GM12878 (cell line): ENCODE measurements at regions not wholly inside any gene's neighbourhood (a gene's known extent, or its start where the extent isn't known, plus 50 kb on each side); places are given as distances from the start of the nearest gene placed in this dataset.

ENCODE experiments used
- CHD4 ChIP-seq: fragments of 200-600 bp; sonication (generic); IDR thresholded peaks from 2 replicates; pipeline ENCODE4 v1.6.1; 2016; ENCODE audit warnings: mild to moderate bottlenecking
- EGR1 ChIP-seq, 2 experiments: IDR thresholded peaks; 1 replicate in 1 of 2; 2 replicates in 1 of 2; pipeline ENCODE4 v1.6.1; 2011 to 2012; ENCODE audit warnings: low read depth in 2 of 2, low read length in 2 of 2, borderline replicate concordance in 1 of 2, mild to moderate bottlenecking in 1 of 2, moderate library complexity in 1 of 2
- HDAC2 ChIP-seq: fragments of 200-600 bp; sonication (generic); IDR thresholded peaks from 2 replicates; pipeline ENCODE4 v1.6.1; 2017
- HDGF ChIP-seq: fragments of 450-650 bp; IDR thresholded peaks from 2 replicates; pipeline ENCODE4 v1.6.1; 2016; ENCODE audit warnings: antibody characterized with exemption
- IKZF2 ChIP-seq, 2 experiments: fragments of 450-650 bp; IDR thresholded peaks; 2 replicates each; pipeline ENCODE4 v1.6.1; 2017; ENCODE audit warnings: mild to moderate bottlenecking in 2 of 2, moderate library complexity in 2 of 2
- KAT2A ChIP-seq: conservative IDR thresholded peaks from 2 replicates; pipeline ENCODE4 v1.6.1; 2011; ENCODE audit warnings: low read depth, low read length; ENCODE audit not compliant: control insufficient read depth
- PML ChIP-seq: IDR thresholded peaks from 2 replicates; pipeline ENCODE4 v1.6.1; 2012; ENCODE audit warnings: low read length, inconsistent platforms
- POLR2AphosphoS5 ChIP-seq: IDR thresholded peaks from 2 replicates; pipeline ENCODE4 v1.6.1; 2011; ENCODE audit warnings: mild to moderate bottlenecking, low read length, inconsistent platforms
- RAD51 ChIP-seq: fragments of 450-650 bp; IDR thresholded peaks from 2 replicates; pipeline ENCODE4 v1.6.1; 2016; ENCODE audit warnings: moderate library complexity, mild to moderate bottlenecking, inconsistent platforms
- SIX5 ChIP-seq: IDR thresholded peaks from 2 replicates; pipeline ENCODE4 v1.6.1; 2011; ENCODE audit warnings: mild to moderate bottlenecking, low read depth, low read length, moderate library complexity; ENCODE audit not compliant: severe bottlenecking
- TF ChIP-seq, protein P1 (sequence below): fragments of 450-650 bp; formaldehyde crosslinking; IDR thresholded peaks from 2 replicates; pipeline ENCODE4 v1.4.0; 2022; ENCODE audit warnings: mild to moderate bottlenecking, moderate library complexity
- TF ChIP-seq, protein P2 (sequence below): IDR thresholded peaks from 2 replicates; pipeline ENCODE4 v1.6.1; 2012; ENCODE audit warnings: low read length, inconsistent platforms
- TF ChIP-seq, protein P3 (sequence below): IDR thresholded peaks from 2 replicates; pipeline ENCODE4 v1.6.1; 2012; ENCODE audit warnings: low read depth, low read length, improper control_type of control experiment
- TF ChIP-seq, protein P4 (sequence below): fragments of 450-650 bp; IDR thresholded peaks from 2 replicates; pipeline ENCODE4 v1.6.1; 2017; ENCODE audit warnings: borderline replicate concordance
- TF ChIP-seq, protein P5 (sequence below): fragments of 450-650 bp; IDR thresholded peaks from 2 replicates; pipeline ENCODE4 v1.6.1; 2016; ENCODE audit warnings: mild to moderate bottlenecking, moderate library complexity, borderline replicate concordance
- TF ChIP-seq, protein P6 (sequence below): fragments of 450-650 bp; IDR thresholded peaks from 2 replicates; pipeline ENCODE4 v1.6.1; 2016; ENCODE audit warnings: mild to moderate bottlenecking

DNA sequence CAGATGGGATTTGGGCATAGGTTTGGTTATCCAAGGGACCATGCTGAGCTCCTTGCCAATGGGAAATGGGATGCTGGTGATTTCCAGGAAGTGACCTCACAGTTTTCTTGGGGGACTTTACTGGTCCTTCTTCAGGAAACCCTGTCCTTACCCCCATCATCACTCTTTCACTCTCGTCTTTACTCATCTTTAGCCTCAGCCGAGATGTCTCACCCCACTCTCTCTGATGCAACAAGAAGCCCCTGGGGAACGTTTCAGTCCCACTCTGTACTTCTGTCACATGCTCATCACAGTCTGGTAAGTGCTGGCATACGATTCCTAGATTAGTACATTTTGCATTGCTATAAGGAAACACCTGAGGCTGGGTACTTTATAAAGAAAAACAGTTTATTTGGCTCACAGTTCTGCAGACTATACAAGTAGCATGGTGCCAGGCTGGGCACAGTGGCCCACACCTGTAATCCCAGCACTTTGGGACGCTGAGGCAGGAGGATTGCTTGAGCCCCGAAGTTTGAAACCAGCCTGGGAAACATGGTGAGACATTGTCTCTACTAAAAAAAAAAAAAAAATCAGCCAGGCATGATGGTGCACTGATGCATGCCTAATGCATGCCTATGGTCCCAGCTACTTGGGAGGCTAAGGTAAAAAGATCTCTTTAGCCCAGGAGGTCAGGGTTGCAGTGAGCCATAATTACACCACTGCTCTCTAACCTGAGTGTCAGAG lies 63.5 kb upstream of the VKORC1L1 start (continued):
- TF ChIP-seq, protein P1, sequence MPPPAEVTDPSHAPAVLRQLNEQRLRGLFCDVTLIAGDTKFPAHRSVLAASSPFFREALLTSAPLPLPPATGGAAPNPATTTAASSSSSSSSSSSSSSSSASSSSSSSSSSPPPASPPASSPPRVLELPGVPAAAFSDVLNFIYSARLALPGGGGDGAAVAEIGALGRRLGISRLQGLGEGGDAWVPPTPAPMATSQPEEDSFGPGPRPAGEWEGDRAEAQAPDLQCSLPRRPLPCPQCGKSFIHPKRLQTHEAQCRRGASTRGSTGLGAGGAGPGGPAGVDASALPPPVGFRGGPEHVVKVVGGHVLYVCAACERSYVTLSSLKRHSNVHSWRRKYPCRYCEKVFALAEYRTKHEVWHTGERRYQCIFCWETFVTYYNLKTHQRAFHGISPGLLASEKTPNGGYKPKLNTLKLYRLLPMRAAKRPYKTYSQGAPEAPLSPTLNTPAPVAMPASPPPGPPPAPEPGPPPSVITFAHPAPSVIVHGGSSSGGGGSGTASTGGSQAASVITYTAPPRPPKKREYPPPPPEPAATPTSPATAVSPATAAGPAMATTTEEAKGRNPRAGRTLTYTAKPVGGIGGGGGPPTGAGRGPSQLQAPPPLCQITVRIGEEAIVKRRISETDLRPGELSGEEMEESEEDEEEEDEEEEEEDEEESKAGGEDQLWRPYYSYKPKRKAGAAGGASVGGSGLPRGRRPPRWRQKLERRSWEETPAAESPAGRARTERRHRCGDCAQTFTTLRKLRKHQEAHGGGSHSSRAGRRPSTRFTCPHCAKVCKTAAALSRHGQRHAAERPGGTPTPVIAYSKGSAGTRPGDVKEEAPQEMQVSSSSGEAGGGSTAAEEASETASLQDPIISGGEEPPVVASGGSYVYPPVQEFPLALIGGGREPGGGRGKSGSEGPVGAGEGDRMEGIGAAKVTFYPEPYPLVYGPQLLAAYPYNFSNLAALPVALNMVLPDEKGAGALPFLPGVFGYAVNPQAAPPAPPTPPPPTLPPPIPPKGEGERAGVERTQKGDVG (CRISPR knock-in tag): no peak
- TF ChIP-seq CHD4 (no peak), POLR2AphosphoS5 (no peak), HDGF (no peak), SIX5 (no peak), PML (0 out of 2 replicates have a peak, but pooled peaks have one; percentile 76), IKZF2 (IDR thresholded peaks at IDR 0.05) (peak; percentile 95 to 96), KAT2A (no peak), EGR1 (IDR thresholded peaks at IDR 0.05; ENCODE audit: borderline replicate concordance in 1 of 2, low read depth in 2 of 2, low read length in 2 of 2) (no peak), HDAC2 (no peak), RAD51 (peak; percentile 84)
- TF ChIP-seq, protein P2, sequence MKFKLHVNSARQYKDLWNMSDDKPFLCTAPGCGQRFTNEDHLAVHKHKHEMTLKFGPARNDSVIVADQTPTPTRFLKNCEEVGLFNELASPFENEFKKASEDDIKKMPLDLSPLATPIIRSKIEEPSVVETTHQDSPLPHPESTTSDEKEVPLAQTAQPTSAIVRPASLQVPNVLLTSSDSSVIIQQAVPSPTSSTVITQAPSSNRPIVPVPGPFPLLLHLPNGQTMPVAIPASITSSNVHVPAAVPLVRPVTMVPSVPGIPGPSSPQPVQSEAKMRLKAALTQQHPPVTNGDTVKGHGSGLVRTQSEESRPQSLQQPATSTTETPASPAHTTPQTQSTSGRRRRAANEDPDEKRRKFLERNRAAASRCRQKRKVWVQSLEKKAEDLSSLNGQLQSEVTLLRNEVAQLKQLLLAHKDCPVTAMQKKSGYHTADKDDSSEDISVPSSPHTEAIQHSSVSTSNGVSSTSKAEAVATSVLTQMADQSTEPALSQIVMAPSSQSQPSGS: peak; percentile 95
- TF ChIP-seq, protein P3, sequence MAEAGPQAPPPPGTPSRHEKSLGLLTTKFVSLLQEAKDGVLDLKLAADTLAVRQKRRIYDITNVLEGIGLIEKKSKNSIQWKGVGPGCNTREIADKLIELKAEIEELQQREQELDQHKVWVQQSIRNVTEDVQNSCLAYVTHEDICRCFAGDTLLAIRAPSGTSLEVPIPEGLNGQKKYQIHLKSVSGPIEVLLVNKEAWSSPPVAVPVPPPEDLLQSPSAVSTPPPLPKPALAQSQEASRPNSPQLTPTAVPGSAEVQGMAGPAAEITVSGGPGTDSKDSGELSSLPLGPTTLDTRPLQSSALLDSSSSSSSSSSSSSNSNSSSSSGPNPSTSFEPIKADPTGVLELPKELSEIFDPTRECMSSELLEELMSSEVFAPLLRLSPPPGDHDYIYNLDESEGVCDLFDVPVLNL: no peak
- TF ChIP-seq, protein P4, sequence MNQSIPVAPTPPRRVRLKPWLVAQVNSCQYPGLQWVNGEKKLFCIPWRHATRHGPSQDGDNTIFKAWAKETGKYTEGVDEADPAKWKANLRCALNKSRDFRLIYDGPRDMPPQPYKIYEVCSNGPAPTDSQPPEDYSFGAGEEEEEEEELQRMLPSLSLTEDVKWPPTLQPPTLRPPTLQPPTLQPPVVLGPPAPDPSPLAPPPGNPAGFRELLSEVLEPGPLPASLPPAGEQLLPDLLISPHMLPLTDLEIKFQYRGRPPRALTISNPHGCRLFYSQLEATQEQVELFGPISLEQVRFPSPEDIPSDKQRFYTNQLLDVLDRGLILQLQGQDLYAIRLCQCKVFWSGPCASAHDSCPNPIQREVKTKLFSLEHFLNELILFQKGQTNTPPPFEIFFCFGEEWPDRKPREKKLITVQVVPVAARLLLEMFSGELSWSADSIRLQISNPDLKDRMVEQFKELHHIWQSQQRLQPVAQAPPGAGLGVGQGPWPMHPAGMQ: no peak
- TF ChIP-seq, protein P5, sequence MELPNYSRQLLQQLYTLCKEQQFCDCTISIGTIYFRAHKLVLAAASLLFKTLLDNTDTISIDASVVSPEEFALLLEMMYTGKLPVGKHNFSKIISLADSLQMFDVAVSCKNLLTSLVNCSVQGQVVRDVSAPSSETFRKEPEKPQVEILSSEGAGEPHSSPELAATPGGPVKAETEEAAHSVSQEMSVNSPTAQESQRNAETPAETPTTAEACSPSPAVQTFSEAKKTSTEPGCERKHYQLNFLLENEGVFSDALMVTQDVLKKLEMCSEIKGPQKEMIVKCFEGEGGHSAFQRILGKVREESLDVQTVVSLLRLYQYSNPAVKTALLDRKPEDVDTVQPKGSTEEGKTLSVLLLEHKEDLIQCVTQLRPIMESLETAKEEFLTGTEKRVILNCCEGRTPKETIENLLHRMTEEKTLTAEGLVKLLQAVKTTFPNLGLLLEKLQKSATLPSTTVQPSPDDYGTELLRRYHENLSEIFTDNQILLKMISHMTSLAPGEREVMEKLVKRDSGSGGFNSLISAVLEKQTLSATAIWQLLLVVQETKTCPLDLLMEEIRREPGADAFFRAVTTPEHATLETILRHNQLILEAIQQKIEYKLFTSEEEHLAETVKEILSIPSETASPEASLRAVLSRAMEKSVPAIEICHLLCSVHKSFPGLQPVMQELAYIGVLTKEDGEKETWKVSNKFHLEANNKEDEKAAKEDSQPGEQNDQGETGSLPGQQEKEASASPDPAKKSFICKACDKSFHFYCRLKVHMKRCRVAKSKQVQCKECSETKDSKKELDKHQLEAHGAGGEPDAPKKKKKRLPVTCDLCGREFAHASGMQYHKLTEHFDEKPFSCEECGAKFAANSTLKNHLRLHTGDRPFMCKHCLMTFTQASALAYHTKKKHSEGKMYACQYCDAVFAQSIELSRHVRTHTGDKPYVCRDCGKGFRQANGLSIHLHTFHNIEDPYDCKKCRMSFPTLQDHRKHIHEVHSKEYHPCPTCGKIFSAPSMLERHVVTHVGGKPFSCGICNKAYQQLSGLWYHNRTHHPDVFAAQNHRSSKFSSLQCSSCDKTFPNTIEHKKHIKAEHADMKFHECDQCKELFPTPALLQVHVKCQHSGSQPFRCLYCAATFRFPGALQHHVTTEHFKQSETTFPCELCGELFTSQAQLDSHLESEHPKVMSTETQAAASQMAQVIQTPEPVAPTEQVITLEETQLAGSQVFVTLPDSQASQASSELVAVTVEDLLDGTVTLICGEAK: peak; percentile 54; the same call in 1 of the 2 replicates
- TF ChIP-seq, protein P6, sequence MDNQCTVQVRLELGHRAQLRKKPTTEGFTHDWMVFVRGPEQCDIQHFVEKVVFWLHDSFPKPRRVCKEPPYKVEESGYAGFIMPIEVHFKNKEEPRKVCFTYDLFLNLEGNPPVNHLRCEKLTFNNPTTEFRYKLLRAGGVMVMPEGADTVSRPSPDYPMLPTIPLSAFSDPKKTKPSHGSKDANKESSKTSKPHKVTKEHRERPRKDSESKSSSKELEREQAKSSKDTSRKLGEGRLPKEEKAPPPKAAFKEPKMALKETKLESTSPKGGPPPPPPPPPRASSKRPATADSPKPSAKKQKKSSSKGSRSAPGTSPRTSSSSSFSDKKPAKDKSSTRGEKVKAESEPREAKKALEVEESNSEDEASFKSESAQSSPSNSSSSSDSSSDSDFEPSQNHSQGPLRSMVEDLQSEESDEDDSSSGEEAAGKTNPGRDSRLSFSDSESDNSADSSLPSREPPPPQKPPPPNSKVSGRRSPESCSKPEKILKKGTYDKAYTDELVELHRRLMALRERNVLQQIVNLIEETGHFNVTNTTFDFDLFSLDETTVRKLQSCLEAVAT: no peak
